RWPE2 (cell line): ENCODE measurements at regions not wholly inside any gene's neighbourhood (a gene's known extent, or its start where the extent isn't known, plus 50 kb on each side); places are given as distances from the start of the nearest gene placed in this dataset.
"Not testable (repeated sequence)": the region's sequence is repeated elsewhere in the genome, so short reads cannot be mapped to it uniquely, and the experiment has no call there.

Experiments used
- ATAC-seq: fragments of 200-7000 bp; cut with Tn5 transposase; 3 replicates; pipeline ENCODE4 v1.9.1; 2021; ENCODE audit warnings: low read depth
- DNase-seq: peaks from one replicate; pipeline ENCODE4 v3.0.0-alpha.2; 2020; ENCODE audit warnings: low spot score
- H3K27ac ChIP-seq: fragments of 450-650 bp; 2 replicates; pipeline ENCODE4 v1.5.1; 2017; ENCODE audit warnings: mild to moderate bottlenecking; ENCODE audit not compliant: poor library complexity, severe bottlenecking
- H3K27me3 ChIP-seq: fragments of 250-450 bp; sonication (Bioruptor Pico); 2 replicates; pipeline ENCODE4 v1.5.1; 2021; ENCODE audit warnings: mild to moderate bottlenecking, moderate library complexity; ENCODE audit not compliant: insufficient read depth, poor library complexity, severe bottlenecking
- H3K36me3 ChIP-seq: fragments of 250-450 bp; sonication (Bioruptor Pico); 2 replicates; pipeline ENCODE4 v1.5.1; 2020; ENCODE audit warnings: low read depth, mild to moderate bottlenecking, moderate library complexity
- H3K4me1 ChIP-seq: fragments of 250-450 bp; sonication (Bioruptor Pico); 2 replicates; pipeline ENCODE4 v1.5.1; 2021; ENCODE audit warnings: mild to moderate bottlenecking, moderate library complexity; ENCODE audit not compliant: insufficient read depth, poor library complexity, severe bottlenecking
- H3K4me3 ChIP-seq: fragments of 250-450 bp; sonication (Bioruptor Pico); 2 replicates; pipeline ENCODE4 v1.5.1; 2021; ENCODE audit warnings: mild to moderate bottlenecking, moderate library complexity; ENCODE audit not compliant: severe bottlenecking
- H3K9me3 ChIP-seq: fragments of 250-450 bp; sonication (Bioruptor Pico); 2 replicates; pipeline ENCODE4 v1.5.1; 2021; ENCODE audit warnings: mild to moderate bottlenecking, moderate library complexity; ENCODE audit not compliant: severe bottlenecking
- TF ChIP-seq, protein P1 (sequence below): fragments of 450-650 bp; IDR thresholded peaks from one replicate; pipeline ENCODE4 v1.5.1; 2017; ENCODE audit warnings: mild to moderate bottlenecking, moderate library complexity; ENCODE audit not compliant: poor library complexity, severe bottlenecking

DNA sequence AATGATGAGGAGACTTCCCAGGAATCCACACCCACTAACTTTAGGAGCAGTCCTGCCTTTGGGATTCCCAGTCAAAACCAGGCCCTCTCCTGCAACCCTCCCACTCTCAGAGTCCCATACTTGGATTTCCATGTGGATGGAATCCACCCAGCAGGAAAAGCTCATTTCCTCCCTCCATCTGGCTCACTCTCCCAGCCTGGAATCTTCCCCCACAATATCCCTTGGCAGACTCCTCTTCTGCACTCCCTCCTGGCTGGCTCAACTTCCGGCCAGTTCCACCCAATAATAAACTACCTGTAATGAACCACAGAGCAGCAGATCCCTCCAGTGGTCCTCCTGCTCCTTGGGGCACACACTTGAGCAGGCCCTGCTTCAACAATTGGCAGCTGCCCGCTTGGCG is 102.8 kb upstream of the EGLN3 start:
- Histone ChIP-seq H3K9me3 (no peaks in the 10 kb centered on the region), H3K36me3 (no peaks in the 10 kb centered on the region), H3K27ac (peak overlapping the region; percentile 58), H3K4me1 (peaks cover 29% of the 10 kb centered on the region), H3K4me3 (no peak overlapping the region), H3K27me3 (no peaks in the 10 kb centered on the region)
- TF ChIP-seq, protein P1, sequence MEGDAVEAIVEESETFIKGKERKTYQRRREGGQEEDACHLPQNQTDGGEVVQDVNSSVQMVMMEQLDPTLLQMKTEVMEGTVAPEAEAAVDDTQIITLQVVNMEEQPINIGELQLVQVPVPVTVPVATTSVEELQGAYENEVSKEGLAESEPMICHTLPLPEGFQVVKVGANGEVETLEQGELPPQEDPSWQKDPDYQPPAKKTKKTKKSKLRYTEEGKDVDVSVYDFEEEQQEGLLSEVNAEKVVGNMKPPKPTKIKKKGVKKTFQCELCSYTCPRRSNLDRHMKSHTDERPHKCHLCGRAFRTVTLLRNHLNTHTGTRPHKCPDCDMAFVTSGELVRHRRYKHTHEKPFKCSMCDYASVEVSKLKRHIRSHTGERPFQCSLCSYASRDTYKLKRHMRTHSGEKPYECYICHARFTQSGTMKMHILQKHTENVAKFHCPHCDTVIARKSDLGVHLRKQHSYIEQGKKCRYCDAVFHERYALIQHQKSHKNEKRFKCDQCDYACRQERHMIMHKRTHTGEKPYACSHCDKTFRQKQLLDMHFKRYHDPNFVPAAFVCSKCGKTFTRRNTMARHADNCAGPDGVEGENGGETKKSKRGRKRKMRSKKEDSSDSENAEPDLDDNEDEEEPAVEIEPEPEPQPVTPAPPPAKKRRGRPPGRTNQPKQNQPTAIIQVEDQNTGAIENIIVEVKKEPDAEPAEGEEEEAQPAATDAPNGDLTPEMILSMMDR: no peak
- no peak for DNase-seq
- ATAC-seq: no peak

GRCh38 chr14:34052658-34053014 is 101.8 kb upstream of the EGLN3 start:
- H3K27ac ChIP-seq: peak overlapping the region; percentile 58
- DNase-seq: no peak

DNA sequence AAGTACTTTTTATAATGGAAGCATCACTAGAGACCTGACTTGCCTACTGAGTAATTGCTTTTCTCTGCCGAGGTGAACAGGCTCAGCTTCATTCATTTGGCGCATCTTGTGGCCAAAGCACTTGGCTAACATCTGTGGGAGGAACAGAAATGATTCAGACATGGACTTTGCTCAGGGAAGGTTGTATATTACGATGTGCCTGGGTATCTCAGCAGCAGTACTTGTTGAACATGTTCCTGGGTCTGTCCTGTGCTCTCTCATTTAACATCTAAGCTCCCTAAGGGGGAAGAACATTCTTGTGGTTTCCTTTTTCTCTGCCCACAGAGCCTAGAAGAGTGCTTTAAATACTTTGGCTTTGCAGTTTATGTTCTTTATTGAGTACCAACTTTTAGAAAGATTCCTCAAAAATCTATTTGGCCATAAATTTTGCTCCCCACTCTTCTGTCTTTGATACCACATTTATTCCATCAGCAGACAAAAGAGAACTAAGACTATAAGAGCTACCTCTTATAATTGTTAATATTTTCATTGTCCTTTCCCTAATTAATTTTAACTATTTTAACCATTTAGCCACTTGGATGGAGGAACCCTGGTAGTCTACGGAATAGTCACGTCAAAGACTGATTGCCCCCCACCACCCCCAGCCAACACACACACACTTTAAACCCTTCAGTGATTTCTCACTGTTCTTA is 101.2 kb upstream of the EGLN3 start:
- peak; percentile 67 for ATAC-seq
- no peaks in the 10 kb centered on the region for H3K27me3 ChIP-seq
- no peaks in the 10 kb centered on the region for H3K9me3 ChIP-seq
- peak overlapping the region; percentile 58 for H3K27ac ChIP-seq
- TF ChIP-seq, protein P1: no peak
- H3K4me3 ChIP-seq: no peak overlapping the region
- DNase-seq: no peak
- no peaks in the 10 kb centered on the region for H3K36me3 ChIP-seq
- H3K4me1 ChIP-seq: peaks cover 29% of the 10 kb centered on the region

More at GRCh38 chr14:34052658-34053014, 101.8 kb upstream of the EGLN3 start:
- H3K36me3 ChIP-seq: no peaks in the 10 kb centered on the region
- ATAC-seq: peak; percentile 85
- peaks cover 29% of the 10 kb centered on the region for H3K4me1 ChIP-seq
- H3K4me3 ChIP-seq: no peak overlapping the region
- TF ChIP-seq, protein P1: no peak
- H3K27me3 ChIP-seq: no peaks in the 10 kb centered on the region
- no peaks in the 10 kb centered on the region for H3K9me3 ChIP-seq

GRCh38 chr14:34050606-34051005 is 99.7 kb upstream of the EGLN3 start:
- Histone ChIP-seq H3K36me3 (no peaks in the 10 kb centered on the region), H3K27ac (no peak overlapping the region), H3K9me3 (no peaks in the 10 kb centered on the region), H3K4me3 (no peak overlapping the region), H3K4me1 (peaks cover 26% of the 10 kb centered on the region), H3K27me3 (no peaks in the 10 kb centered on the region)
- TF ChIP-seq, protein P1: no peak
- ATAC-seq (no peak; the same call in 2 of the 3 replicates), DNase-seq (no peak)

- Histone ChIP-seq H3K27ac (no peak overlapping the region), H3K9me3 (no peaks in the 10 kb centered on the region), H3K36me3 (no peaks in the 10 kb centered on the region), H3K4me3 (no peak overlapping the region), H3K4me1 (peaks cover 18% of the 10 kb centered on the region), H3K27me3 (no peaks in the 10 kb centered on the region)
- DNase-seq (no peak), ATAC-seq (no peak)
- TF ChIP-seq, protein P1: no peak
These were observed 98.9 kb upstream of the EGLN3 start for GRCh38 chr14:34049790-34050189.

GRCh38 chr14:34049187-34049586 is 98.3 kb upstream of the EGLN3 start:
- H3K4me3 ChIP-seq, H3K9me3 ChIP-seq, DNase-seq, H3K27me3 ChIP-seq, ATAC-seq, H3K27ac ChIP-seq, H3K36me3 ChIP-seq: not testable (repeated sequence)
- peaks cover 20% of the 10 kb centered on the region for H3K4me1 ChIP-seq
